Smooth muscle cell (in vitro differentiated cells): ENCODE measurements at regions not wholly inside any gene's neighbourhood (a gene's known extent, or its start where the extent isn't known, plus 50 kb on each side); places are given as distances from the start of the nearest gene placed in this dataset.

ENCODE experiments used
- DNase-seq: peaks from one replicate; lab custom pipeline; 2025; ENCODE audit not compliant: unreplicated experiment; lab: John Stamatoyannopoulos, UW
- H2AFZ ChIP-seq: fragments of 200-600 bp; sonication (generic); 2 replicates; pipeline ENCODE4 v1.6.0; 2016; ENCODE audit warnings: antibody characterized with exemption, low read depth, mild to moderate bottlenecking
- H3F3A ChIP-seq: fragments of 200-600 bp; sonication (generic); 2 replicates; pipeline ENCODE4 v1.6.0; 2017; ENCODE audit warnings: antibody characterized with exemption, low read depth
- H3K27ac ChIP-seq: fragments of 200-600 bp; sonication (generic); 2 replicates; pipeline ENCODE4 v1.5.1; 2016; ENCODE audit warnings: low read depth, mild to moderate bottlenecking
- H3K27me3 ChIP-seq: fragments of 200-600 bp; sonication (generic); 2 replicates; pipeline ENCODE4 v1.6.1; 2016; ENCODE audit warnings: low read depth, mild to moderate bottlenecking
- H3K36me3 ChIP-seq: fragments of 200-600 bp; sonication (generic); 2 replicates; pipeline ENCODE4 v1.5.1; 2016; ENCODE audit warnings: low read depth
- H3K4me1 ChIP-seq: fragments of 200-600 bp; sonication (generic); 2 replicates; pipeline ENCODE4 v1.5.1; 2016; ENCODE audit warnings: low read depth
- H3K4me2 ChIP-seq: fragments of 200-600 bp; sonication (generic); 2 replicates; pipeline ENCODE4 v1.6.0; 2016; ENCODE audit warnings: mild to moderate bottlenecking
- H3K4me3 ChIP-seq: fragments of 200-600 bp; sonication (generic); 2 replicates; pipeline ENCODE4 v1.5.1; 2016; ENCODE audit warnings: mild to moderate bottlenecking
- H3K79me2 ChIP-seq: fragments of 200-600 bp; sonication (generic); 2 replicates; pipeline ENCODE4 v1.6.0; 2016; ENCODE audit warnings: low read depth, mild to moderate bottlenecking
- H3K9ac ChIP-seq: fragments of 200-600 bp; sonication (generic); 2 replicates; pipeline ENCODE4 v1.6.0; 2016; ENCODE audit warnings: low read depth
- H3K9me3 ChIP-seq: fragments of 200-600 bp; sonication (generic); replicated peaks from 2 replicates; pipeline ENCODE4 v1.5.1; 2016; ENCODE audit warnings: low read depth
- H4K20me1 ChIP-seq: fragments of 200-600 bp; sonication (generic); 2 replicates; pipeline ENCODE4 v1.6.0; 2016; ENCODE audit warnings: low read depth
- WGBS: methylation state at CpG from one replicate; pipeline ENCODE4 v1.1.7; 2016; ENCODE audit warnings: low lambda C conversion rate; 5-methylcytosine and 5-hydroxymethylcytosine counted together
- TF ChIP-seq, protein P1 (sequence below): fragments of 200-600 bp; sonication (generic); IDR thresholded peaks from 2 replicates; pipeline ENCODE4 v1.5.1; 2017; ENCODE audit warnings: borderline replicate concordance, mild to moderate bottlenecking, antibody characterized with exemption; ENCODE audit not compliant: insufficient read depth, poor library complexity, severe bottlenecking

GRCh38 chr11:116618461-116618860, 154.3 kb downstream of the BUD13 start:
- DNase-seq, result no peak
- TF ChIP-seq, protein P1, sequence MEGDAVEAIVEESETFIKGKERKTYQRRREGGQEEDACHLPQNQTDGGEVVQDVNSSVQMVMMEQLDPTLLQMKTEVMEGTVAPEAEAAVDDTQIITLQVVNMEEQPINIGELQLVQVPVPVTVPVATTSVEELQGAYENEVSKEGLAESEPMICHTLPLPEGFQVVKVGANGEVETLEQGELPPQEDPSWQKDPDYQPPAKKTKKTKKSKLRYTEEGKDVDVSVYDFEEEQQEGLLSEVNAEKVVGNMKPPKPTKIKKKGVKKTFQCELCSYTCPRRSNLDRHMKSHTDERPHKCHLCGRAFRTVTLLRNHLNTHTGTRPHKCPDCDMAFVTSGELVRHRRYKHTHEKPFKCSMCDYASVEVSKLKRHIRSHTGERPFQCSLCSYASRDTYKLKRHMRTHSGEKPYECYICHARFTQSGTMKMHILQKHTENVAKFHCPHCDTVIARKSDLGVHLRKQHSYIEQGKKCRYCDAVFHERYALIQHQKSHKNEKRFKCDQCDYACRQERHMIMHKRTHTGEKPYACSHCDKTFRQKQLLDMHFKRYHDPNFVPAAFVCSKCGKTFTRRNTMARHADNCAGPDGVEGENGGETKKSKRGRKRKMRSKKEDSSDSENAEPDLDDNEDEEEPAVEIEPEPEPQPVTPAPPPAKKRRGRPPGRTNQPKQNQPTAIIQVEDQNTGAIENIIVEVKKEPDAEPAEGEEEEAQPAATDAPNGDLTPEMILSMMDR, result no peak
- H2AFZ ChIP-seq, result no peak overlapping the region

GRCh38 chr11:116615211-116615865, 157.4 kb downstream of the BUD13 start:
- H3K27ac ChIP-seq, result no peak overlapping the region
- no peaks in the 10 kb centered on the region for H3K4me1 ChIP-seq
- no peak overlapping the region for H3K9ac ChIP-seq
- H3K9me3 ChIP-seq, result no peaks in the 10 kb centered on the region
- no peak overlapping the region for H3K4me2 ChIP-seq
- no peak for DNase-seq
- no peak overlapping the region for H3K4me3 ChIP-seq
- 70% methylated on average over 7 of the region's 7 CpGs for WGBS
- H3K79me2 ChIP-seq, result no peaks in the 10 kb centered on the region
- TF ChIP-seq, protein P1, result no peak
- H2AFZ ChIP-seq, result no peak overlapping the region
- H3K36me3 ChIP-seq, result no peaks in the 10 kb centered on the region
- no peaks in the 10 kb centered on the region for H3F3A ChIP-seq
- H3K27me3 ChIP-seq, result peaks cover 32% of the 10 kb centered on the region
- no peaks in the 10 kb centered on the region for H4K20me1 ChIP-seq

More at GRCh38 chr11:116618461-116618860, 154.3 kb downstream of the BUD13 start:
- Histone ChIP-seq H3K9ac (no peak overlapping the region), H3F3A (no peaks in the 10 kb centered on the region), H3K4me2 (no peak overlapping the region), H4K20me1 (no peaks in the 10 kb centered on the region), H3K27ac (no peak overlapping the region), H3K36me3 (no peaks in the 10 kb centered on the region), H3K9me3 (no peaks in the 10 kb centered on the region), H3K79me2 (no peaks in the 10 kb centered on the region), H3K4me3 (no peak overlapping the region), H3K4me1 (no peaks in the 10 kb centered on the region), H3K27me3 (peaks cover 15% of the 10 kb centered on the region)
- WGBS, result 80% methylated on average over 1 of the region's 1 CpG

- H3K79me2 ChIP-seq, result no peaks in the 10 kb centered on the region
- TF ChIP-seq, protein P1, result no peak
- no peak overlapping the region for H3K27ac ChIP-seq
- no peak overlapping the region for H3K4me2 ChIP-seq
- no peaks in the 10 kb centered on the region for H3K4me1 ChIP-seq
- no peak overlapping the region for H3K9ac ChIP-seq
- WGBS, result 95% methylated on average over 11 of the region's 11 CpGs
- no peak overlapping the region for H2AFZ ChIP-seq
- H3K9me3 ChIP-seq, result no peaks in the 10 kb centered on the region
- no peaks in the 10 kb centered on the region for H3K36me3 ChIP-seq
- no peaks in the 10 kb centered on the region for H3F3A ChIP-seq
- H3K4me3 ChIP-seq, result no peak overlapping the region
- peaks cover 40% of the 10 kb centered on the region for H3K27me3 ChIP-seq
- H4K20me1 ChIP-seq, result no peaks in the 10 kb centered on the region
- no peak for DNase-seq
These were observed 158.2 kb downstream of the BUD13 start for GRCh38 chr11:116614306-116615210.
